ENCODE measurements at regions not wholly inside any gene's neighbourhood (a gene's known extent, or its start where the extent isn't known, plus 50 kb on each side); places are given as distances from the start of the nearest gene placed in this dataset.
A peak's percentile ranks its signal among the peaks of the same experiment; 100 is the strongest.

DNA sequence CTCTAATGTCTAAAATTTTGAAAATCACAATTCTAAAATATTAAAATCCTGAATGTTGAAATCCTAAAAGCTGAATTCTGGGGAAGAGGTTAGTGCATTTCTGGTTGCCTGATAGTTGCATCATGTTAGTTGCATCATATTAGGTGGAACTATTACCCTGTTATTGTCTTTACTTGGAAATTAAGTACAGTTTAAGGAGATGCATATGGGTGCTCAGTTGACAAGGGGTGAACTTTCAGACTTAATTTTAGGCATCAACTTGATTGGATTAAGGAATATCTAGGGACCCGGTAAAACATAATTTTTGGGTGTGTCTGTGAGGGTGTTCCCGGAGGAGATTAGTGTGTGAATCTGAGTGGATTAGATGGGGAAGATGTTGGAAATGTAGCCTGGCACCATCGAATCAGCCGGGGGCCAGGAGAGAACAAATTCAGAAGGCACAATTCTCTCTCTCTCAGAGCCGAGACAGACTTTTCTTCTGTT lies 409.8 kb downstream of the PLCL1 start (continued):
- no peak for TF ChIP-seq FOXK2 (conservative IDR thresholded peaks at IDR 0.05 in 1 of 2, IDR thresholded peaks at IDR 0.05 in 1 of 2; ENCODE audit: low read depth in 2 of 2)
- TF ChIP-seq BMI1 (IDR thresholded peaks at IDR 0.05; ENCODE audit: low read length) = no peak
- no peak for TF ChIP-seq NCOR1 (IDR thresholded peaks at IDR 0.05)
- no peak for TF ChIP-seq IFI16 (CRISPR knock-in tag; IDR thresholded peaks at IDR 0.05)
- no peak for TF ChIP-seq SRSF7 (optimal IDR thresholded peaks at IDR 0.05; ENCODE audit: low read depth, low read length)
- no peak for TF ChIP-seq KDM2B (CRISPR knock-in tag; IDR thresholded peaks at IDR 0.05)
- no peak for TF ChIP-seq ETS2 (tag; IDR thresholded peaks at IDR 0.05; ENCODE audit: borderline replicate concordance, poor library complexity, severe bottlenecking)
- TF ChIP-seq, protein P1, sequence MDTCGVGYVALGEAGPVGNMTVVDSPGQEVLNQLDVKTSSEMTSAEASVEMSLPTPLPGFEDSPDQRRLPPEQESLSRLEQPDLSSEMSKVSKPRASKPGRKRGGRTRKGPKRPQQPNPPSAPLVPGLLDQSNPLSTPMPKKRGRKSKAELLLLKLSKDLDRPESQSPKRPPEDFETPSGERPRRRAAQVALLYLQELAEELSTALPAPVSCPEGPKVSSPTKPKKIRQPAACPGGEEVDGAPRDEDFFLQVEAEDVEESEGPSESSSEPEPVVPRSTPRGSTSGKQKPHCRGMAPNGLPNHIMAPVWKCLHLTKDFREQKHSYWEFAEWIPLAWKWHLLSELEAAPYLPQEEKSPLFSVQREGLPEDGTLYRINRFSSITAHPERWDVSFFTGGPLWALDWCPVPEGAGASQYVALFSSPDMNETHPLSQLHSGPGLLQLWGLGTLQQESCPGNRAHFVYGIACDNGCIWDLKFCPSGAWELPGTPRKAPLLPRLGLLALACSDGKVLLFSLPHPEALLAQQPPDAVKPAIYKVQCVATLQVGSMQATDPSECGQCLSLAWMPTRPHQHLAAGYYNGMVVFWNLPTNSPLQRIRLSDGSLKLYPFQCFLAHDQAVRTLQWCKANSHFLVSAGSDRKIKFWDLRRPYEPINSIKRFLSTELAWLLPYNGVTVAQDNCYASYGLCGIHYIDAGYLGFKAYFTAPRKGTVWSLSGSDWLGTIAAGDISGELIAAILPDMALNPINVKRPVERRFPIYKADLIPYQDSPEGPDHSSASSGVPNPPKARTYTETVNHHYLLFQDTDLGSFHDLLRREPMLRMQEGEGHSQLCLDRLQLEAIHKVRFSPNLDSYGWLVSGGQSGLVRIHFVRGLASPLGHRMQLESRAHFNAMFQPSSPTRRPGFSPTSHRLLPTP (IDR thresholded peaks at IDR 0.05; ENCODE audit: borderline replicate concordance, extremely low read depth, insufficient read length) = no peak
- no peak for TF ChIP-seq NCOA4 (IDR thresholded peaks at IDR 0.05; ENCODE audit: partially characterized antibody)
- no peak for TF ChIP-seq ZNF146 (CRISPR knock-in tag; IDR thresholded peaks at IDR 0.05; ENCODE audit: unreplicated experiment)
- TF ChIP-seq SP2 (IDR thresholded peaks at IDR 0.05; ENCODE audit: extremely low read depth, low read depth, low read length, poor library complexity, severe bottlenecking) = no peak
- peak; percentile 56 for TF ChIP-seq FOSL1 (tag; conservative IDR thresholded peaks at IDR 0.05)
- TF ChIP-seq, protein P2, sequence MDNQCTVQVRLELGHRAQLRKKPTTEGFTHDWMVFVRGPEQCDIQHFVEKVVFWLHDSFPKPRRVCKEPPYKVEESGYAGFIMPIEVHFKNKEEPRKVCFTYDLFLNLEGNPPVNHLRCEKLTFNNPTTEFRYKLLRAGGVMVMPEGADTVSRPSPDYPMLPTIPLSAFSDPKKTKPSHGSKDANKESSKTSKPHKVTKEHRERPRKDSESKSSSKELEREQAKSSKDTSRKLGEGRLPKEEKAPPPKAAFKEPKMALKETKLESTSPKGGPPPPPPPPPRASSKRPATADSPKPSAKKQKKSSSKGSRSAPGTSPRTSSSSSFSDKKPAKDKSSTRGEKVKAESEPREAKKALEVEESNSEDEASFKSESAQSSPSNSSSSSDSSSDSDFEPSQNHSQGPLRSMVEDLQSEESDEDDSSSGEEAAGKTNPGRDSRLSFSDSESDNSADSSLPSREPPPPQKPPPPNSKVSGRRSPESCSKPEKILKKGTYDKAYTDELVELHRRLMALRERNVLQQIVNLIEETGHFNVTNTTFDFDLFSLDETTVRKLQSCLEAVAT (IDR thresholded peaks at IDR 0.05) = no peak
- 0 out of 2 replicates have a peak, but pooled peaks have one; percentile 66 for TF ChIP-seq NR2F6 (CRISPR knock-in tag; IDR thresholded peaks at IDR 0.05)
- no peak for TF ChIP-seq CHD2 (IDR thresholded peaks at IDR 0.05; ENCODE audit: low read depth, low read length)
- TF ChIP-seq, protein P3, sequence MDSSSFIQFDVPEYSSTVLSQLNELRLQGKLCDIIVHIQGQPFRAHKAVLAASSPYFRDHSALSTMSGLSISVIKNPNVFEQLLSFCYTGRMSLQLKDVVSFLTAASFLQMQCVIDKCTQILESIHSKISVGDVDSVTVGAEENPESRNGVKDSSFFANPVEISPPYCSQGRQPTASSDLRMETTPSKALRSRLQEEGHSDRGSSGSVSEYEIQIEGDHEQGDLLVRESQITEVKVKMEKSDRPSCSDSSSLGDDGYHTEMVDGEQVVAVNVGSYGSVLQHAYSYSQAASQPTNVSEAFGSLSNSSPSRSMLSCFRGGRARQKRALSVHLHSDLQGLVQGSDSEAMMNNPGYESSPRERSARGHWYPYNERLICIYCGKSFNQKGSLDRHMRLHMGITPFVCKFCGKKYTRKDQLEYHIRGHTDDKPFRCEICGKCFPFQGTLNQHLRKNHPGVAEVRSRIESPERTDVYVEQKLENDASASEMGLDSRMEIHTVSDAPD (CRISPR knock-in tag; IDR thresholded peaks at IDR 0.05) = no peak
- TF ChIP-seq, protein P4, sequence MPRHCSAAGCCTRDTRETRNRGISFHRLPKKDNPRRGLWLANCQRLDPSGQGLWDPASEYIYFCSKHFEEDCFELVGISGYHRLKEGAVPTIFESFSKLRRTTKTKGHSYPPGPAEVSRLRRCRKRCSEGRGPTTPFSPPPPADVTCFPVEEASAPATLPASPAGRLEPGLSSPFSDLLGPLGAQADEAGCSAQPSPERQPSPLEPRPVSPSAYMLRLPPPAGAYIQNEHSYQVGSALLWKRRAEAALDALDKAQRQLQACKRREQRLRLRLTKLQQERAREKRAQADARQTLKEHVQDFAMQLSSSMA (CRISPR knock-in tag; IDR thresholded peaks at IDR 0.05) = peak; percentile 58; the same call in 1 of the 2 replicates
- TF ChIP-seq ZNF644 (tag; IDR thresholded peaks at IDR 0.05; ENCODE audit: low read depth) = 0 out of 2 replicates have a peak, but pooled peaks have one; percentile 79
- TF ChIP-seq, protein P5, sequence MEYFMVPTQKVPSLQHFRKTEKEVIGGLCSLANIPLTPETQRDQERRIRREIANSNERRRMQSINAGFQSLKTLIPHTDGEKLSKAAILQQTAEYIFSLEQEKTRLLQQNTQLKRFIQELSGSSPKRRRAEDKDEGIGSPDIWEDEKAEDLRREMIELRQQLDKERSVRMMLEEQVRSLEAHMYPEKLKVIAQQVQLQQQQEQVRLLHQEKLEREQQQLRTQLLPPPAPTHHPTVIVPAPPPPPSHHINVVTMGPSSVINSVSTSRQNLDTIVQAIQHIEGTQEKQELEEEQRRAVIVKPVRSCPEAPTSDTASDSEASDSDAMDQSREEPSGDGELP (CRISPR knock-in tag; IDR thresholded peaks at IDR 0.05; ENCODE audit: borderline replicate concordance) = no peak
- no peak for TF ChIP-seq ADNP (tag; IDR thresholded peaks at IDR 0.05)
- no peak for TF ChIP-seq MYBL2 (IDR thresholded peaks at IDR 0.05; ENCODE audit: low read depth)
- no peak for TF ChIP-seq MYBL2 (CRISPR knock-in tag; IDR thresholded peaks at IDR 0.05; ENCODE audit: borderline replicate concordance)
